PC-9 (cell line): ENCODE measurements at regions not wholly inside any gene's neighbourhood (a gene's known extent, or its start where the extent isn't known, plus 50 kb on each side); places are given as distances from the start of the nearest gene placed in this dataset.
"Not testable (repeated sequence)": the region's sequence is repeated elsewhere in the genome, so short reads cannot be mapped to it uniquely, and the experiment has no call there.

Experiments used
- BruUV-seq: library from RNA; stranded (reverse); fragments of 400-500 nt; replicated peaks from 2 replicates; lab custom pipeline; 2021; lab: Mats Ljungman, UMichigan
- CTCF ChIA-PET: fragments of 300-600 bp; sonication (Branson Sonifier 250); formaldehyde crosslinking; loops from one replicate; lab custom pipeline; 2022; ENCODE audit warnings: antibody characterized with exemption; lab: Charles Lee
- POLR2A ChIA-PET: fragments of 300-600 bp; sonication (Branson Sonifier 250); formaldehyde crosslinking; loops from one replicate; lab custom pipeline; 2022; ENCODE audit warnings: antibody characterized with exemption; ENCODE audit not compliant: unreplicated experiment; lab: Charles Lee
- DNase-seq, 2 experiments: peaks; one replicate each; pipeline versions ENCODE4 v3.0.0 to v3.0.0-alpha.2; 2015 to 2022; ENCODE audit warnings: mixed read lengths in 1 of 2
- H2AFZ ChIP-seq: fragments of 200-600 bp; sonication (generic); 2 replicates; pipeline ENCODE4 v1.8.1; 2017; ENCODE audit warnings: antibody characterized with exemption
- H3F3A ChIP-seq: fragments of 200-600 bp; sonication (generic); 2 replicates; pipeline ENCODE4 v1.8.1; 2017; ENCODE audit warnings: antibody characterized with exemption, mild to moderate bottlenecking, low read depth; ENCODE audit not compliant: insufficient read depth
- H3K27ac ChIP-seq: fragments of 200-600 bp; sonication (generic); 2 replicates; pipeline ENCODE4 v1.6.1; 2016; ENCODE audit warnings: mixed run types
- H3K27me3 ChIP-seq: fragments of 200-600 bp; sonication (generic); 2 replicates; pipeline ENCODE4 v1.6.1; 2016; ENCODE audit warnings: low read depth, mixed run types; ENCODE audit not compliant: insufficient read depth
- H3K36me3 ChIP-seq: fragments of 200-600 bp; sonication (generic); 2 replicates; pipeline ENCODE4 v1.6.1; 2016; ENCODE audit warnings: low read depth, mixed run types
- H3K4me1 ChIP-seq: fragments of 200-600 bp; sonication (generic); replicated peaks from 2 replicates; pipeline ENCODE4 v1.6.1; 2016; ENCODE audit warnings: mixed run types; ENCODE audit not compliant: insufficient read depth
- H3K4me2 ChIP-seq: fragments of 200-600 bp; sonication (generic); 2 replicates; pipeline ENCODE4 v1.6.1; 2017; ENCODE audit warnings: mixed run types
- H3K4me3 ChIP-seq: fragments of 200-600 bp; sonication (generic); 2 replicates; pipeline ENCODE4 v1.6.1; 2016; ENCODE audit warnings: mixed run types
- H3K79me2 ChIP-seq: fragments of 200-600 bp; sonication (generic); 2 replicates; pipeline ENCODE4 v1.6.1; 2017; ENCODE audit warnings: low read depth, mixed run types
- H3K9me2 ChIP-seq: fragments of 200-600 bp; sonication (generic); 2 replicates; pipeline ENCODE4 v1.8.1; 2017; ENCODE audit warnings: mild to moderate bottlenecking; ENCODE audit not compliant: insufficient read depth
- H3K9me3 ChIP-seq: fragments of 200-600 bp; sonication (generic); 2 replicates; pipeline ENCODE4 v1.8.1; 2016; ENCODE audit warnings: low read depth; ENCODE audit not compliant: insufficient read depth
- H4K20me1 ChIP-seq: fragments of 200-600 bp; sonication (generic); 2 replicates; pipeline ENCODE4 v1.8.1; 2017; ENCODE audit not compliant: insufficient read depth
- intact Hi-C: fragments of 100-400 bp; cut with micrococcal nuclease; formaldehyde crosslinking; loops from one replicate; pipeline ENCODE4 v1.10.0; 2022; ENCODE audit not compliant: unreplicated experiment

GRCh38 chr10:47690304-47690703, 73.1 kb downstream of the SYT15B start:
- H3K4me2 ChIP-seq, H3K36me3 ChIP-seq, BruUV-seq, H3K79me2 ChIP-seq, H3K4me3 ChIP-seq, POLR2A ChIA-PET, intact Hi-C loops, CTCF ChIA-PET, H3K27me3 ChIP-seq, H3K9me2 ChIP-seq, H4K20me1 ChIP-seq, H3K4me1 ChIP-seq, H3F3A ChIP-seq, DNase-seq, H3K9me3 ChIP-seq, H3K27ac ChIP-seq, H2AFZ ChIP-seq: not testable (repeated sequence)

GRCh38 chr10:47683826-47684475, 79.4 kb downstream of the SYT15B start:
- H3K4me1 ChIP-seq, H3K36me3 ChIP-seq, H3K79me2 ChIP-seq, H2AFZ ChIP-seq, H3K4me2 ChIP-seq, H3K27me3 ChIP-seq, BruUV-seq, DNase-seq, H3F3A ChIP-seq, intact Hi-C loops, H3K27ac ChIP-seq, H3K9me3 ChIP-seq, POLR2A ChIA-PET, H4K20me1 ChIP-seq, CTCF ChIA-PET, H3K9me2 ChIP-seq, H3K4me3 ChIP-seq: not testable (repeated sequence)

DNA sequence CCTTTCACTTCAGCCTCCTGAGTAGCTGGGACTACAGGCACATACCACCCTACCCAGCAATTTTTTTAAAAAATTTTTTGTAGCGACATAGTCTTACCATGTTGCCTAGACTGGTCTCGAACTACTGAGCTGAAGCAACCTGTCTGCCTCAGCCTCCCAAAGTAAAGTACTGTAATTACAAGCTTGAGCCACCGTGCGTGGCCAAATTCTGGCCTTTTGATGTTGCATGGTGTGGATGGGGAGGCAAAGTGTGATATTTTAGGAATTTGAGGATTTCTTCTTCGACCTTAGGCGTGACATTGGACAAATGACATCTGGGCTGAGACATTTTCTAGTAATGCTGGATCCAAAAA, 81.8 kb downstream of the SYT15B start:
- H3K9me2 ChIP-seq, H3K9me3 ChIP-seq, H3K4me1 ChIP-seq, H3K27ac ChIP-seq, DNase-seq, H2AFZ ChIP-seq, H3K79me2 ChIP-seq, H3K4me2 ChIP-seq, H3F3A ChIP-seq, H3K27me3 ChIP-seq, POLR2A ChIA-PET, H3K4me3 ChIP-seq, H3K36me3 ChIP-seq, BruUV-seq, H4K20me1 ChIP-seq, intact Hi-C loops, CTCF ChIA-PET: not testable (repeated sequence)

GRCh38 chr10:47680848-47681637, 82.3 kb downstream of the SYT15B start:
- H3F3A ChIP-seq, H3K36me3 ChIP-seq, POLR2A ChIA-PET, H3K27ac ChIP-seq, H2AFZ ChIP-seq, BruUV-seq, intact Hi-C loops, H3K27me3 ChIP-seq, H3K4me3 ChIP-seq, H3K79me2 ChIP-seq, H4K20me1 ChIP-seq, H3K9me2 ChIP-seq, H3K4me1 ChIP-seq, H3K9me3 ChIP-seq: not testable (repeated sequence)
- DNase-seq, result peak in 1 of 2 experiments; percentile 3
- H3K4me2 ChIP-seq, result peak overlapping the region; percentile 34; the same call in 1 of the 2 replicates
- CTCF ChIA-PET, result interaction anchor here (0.7 kb wide), 1 partner anchor 434 kb away, joined by 3 read pairs; no protein-coding TSS in a partner anchor

- H3K4me3 ChIP-seq, H3K9me3 ChIP-seq, H4K20me1 ChIP-seq, H3K27me3 ChIP-seq, intact Hi-C loops, H2AFZ ChIP-seq, POLR2A ChIA-PET, H3K36me3 ChIP-seq, H3K79me2 ChIP-seq, H3K4me1 ChIP-seq, DNase-seq, H3F3A ChIP-seq, H3K27ac ChIP-seq, H3K9me2 ChIP-seq, BruUV-seq, CTCF ChIA-PET, H3K4me2 ChIP-seq: not testable (repeated sequence)
Measured at GRCh38 chr10:47676102-47676501, 87.3 kb downstream of the SYT15B start.

- H3F3A ChIP-seq, BruUV-seq, CTCF ChIA-PET, H4K20me1 ChIP-seq, H3K79me2 ChIP-seq, intact Hi-C loops, POLR2A ChIA-PET, H3K36me3 ChIP-seq, H3K9me2 ChIP-seq, H3K4me1 ChIP-seq, H3K4me2 ChIP-seq, DNase-seq, H2AFZ ChIP-seq, H3K27ac ChIP-seq, H3K9me3 ChIP-seq, H3K27me3 ChIP-seq, H3K4me3 ChIP-seq: not testable (repeated sequence)
Measured at GRCh38 chr10:47675577-47675976, 87.8 kb downstream of the SYT15B start.

- H3K9me3 ChIP-seq, H3K9me2 ChIP-seq, intact Hi-C loops, H3K4me2 ChIP-seq, H3K27ac ChIP-seq, DNase-seq, H3K79me2 ChIP-seq, H3F3A ChIP-seq, H3K4me1 ChIP-seq, H3K36me3 ChIP-seq, H4K20me1 ChIP-seq, POLR2A ChIA-PET, CTCF ChIA-PET, H3K27me3 ChIP-seq, H3K4me3 ChIP-seq, BruUV-seq, H2AFZ ChIP-seq: not testable (repeated sequence)
Measured at GRCh38 chr10:47673128-47673527, 90.3 kb downstream of the SYT15B start.
